ENCODE measurements at regions not wholly inside any gene's neighbourhood (a gene's known extent, or its start where the extent isn't known, plus 50 kb on each side); places are given as distances from the start of the nearest gene placed in this dataset.

GRCh38 chr12:65662590-65662989, 161.7 kb upstream of the HMGA2 start:
- no peak for TF ChIP-seq CTCF (IDR thresholded peaks at IDR 0.05)
- no peak for TF ChIP-seq EP300 (IDR thresholded peaks at IDR 0.05)
- TF ChIP-seq POLR2AphosphoS5 (IDR thresholded peaks at IDR 0.05) = no peak
- TF ChIP-seq POLR2A (IDR thresholded peaks at IDR 0.05) = no peak

All from sigmoid colon (tissue), 4 donors.